Right cardiac atrium (tissue), 5 donors: ENCODE measurements at regions not wholly inside any gene's neighbourhood (a gene's known extent, or its start where the extent isn't known, plus 50 kb on each side); places are given as distances from the start of the nearest gene placed in this dataset.
"Not testable (repeated sequence)": the region's sequence is repeated elsewhere in the genome, so short reads cannot be mapped to it uniquely, and the experiment has no call there.

Source experiments
- ATAC-seq, 2 donors: fragments of 200-7000 bp; cut with Tn5 transposase; one replicate each; pipeline versions ENCODE4 v1.8.0 to v1.9.1; 2020; ENCODE audit warnings: moderate library complexity in 2 of 2, mild to moderate bottlenecking in 1 of 2
- DNase-seq, 3 donors: peaks; one replicate each; pipeline ENCODE4 v3.0.0-alpha.2; 2020
- H3K27ac ChIP-seq: one replicate; pipeline ENCODE4 v1.5.1; 2013; ENCODE audit warnings: mild to moderate bottlenecking, low read length, control low read depth, moderate library complexity
- H3K27me3 ChIP-seq: one replicate; pipeline ENCODE4 v1.6.1; 2013; ENCODE audit not compliant: control insufficient read depth, insufficient read depth
- H3K4me1 ChIP-seq: one replicate; pipeline ENCODE4 v1.6.1; 2013; ENCODE audit warnings: low read length; ENCODE audit not compliant: control insufficient read depth, insufficient read depth
- H3K4me3 ChIP-seq: one replicate; pipeline ENCODE4 v1.5.1; 2013; ENCODE audit warnings: low read length, control low read depth
- H3K9me3 ChIP-seq: one replicate; pipeline ENCODE4 v1.6.1; 2013; ENCODE audit warnings: low read length; ENCODE audit not compliant: control insufficient read depth
- WGBS: extraction: QIAGEN DNeasy Blood & Tissue Kit; methylation state at CpG from one replicate; pipeline ENCODE4 v1.1.7; 2013; 5-methylcytosine and 5-hydroxymethylcytosine counted together
- intact Hi-C, 4 donors: fragments of 100-400 bp; cut with DNase I; formaldehyde crosslinking; loops; one replicate each; pipeline versions ENCODE4 v1.11.0 to v1.14.0; 2022 to 2023
- donor health status: healthy with polysubstance abuse.
- donor health status: DM: no; HTN: yes; CAD: no.
- donor health status: DM: no; HTN: no; CAD: no.
- donor health status: DM: no; HTN: yes; CAD: no; lungs with severe emphysema.
- donor health status: DM: yes; HTN: yes; CAD: no.

DNA sequence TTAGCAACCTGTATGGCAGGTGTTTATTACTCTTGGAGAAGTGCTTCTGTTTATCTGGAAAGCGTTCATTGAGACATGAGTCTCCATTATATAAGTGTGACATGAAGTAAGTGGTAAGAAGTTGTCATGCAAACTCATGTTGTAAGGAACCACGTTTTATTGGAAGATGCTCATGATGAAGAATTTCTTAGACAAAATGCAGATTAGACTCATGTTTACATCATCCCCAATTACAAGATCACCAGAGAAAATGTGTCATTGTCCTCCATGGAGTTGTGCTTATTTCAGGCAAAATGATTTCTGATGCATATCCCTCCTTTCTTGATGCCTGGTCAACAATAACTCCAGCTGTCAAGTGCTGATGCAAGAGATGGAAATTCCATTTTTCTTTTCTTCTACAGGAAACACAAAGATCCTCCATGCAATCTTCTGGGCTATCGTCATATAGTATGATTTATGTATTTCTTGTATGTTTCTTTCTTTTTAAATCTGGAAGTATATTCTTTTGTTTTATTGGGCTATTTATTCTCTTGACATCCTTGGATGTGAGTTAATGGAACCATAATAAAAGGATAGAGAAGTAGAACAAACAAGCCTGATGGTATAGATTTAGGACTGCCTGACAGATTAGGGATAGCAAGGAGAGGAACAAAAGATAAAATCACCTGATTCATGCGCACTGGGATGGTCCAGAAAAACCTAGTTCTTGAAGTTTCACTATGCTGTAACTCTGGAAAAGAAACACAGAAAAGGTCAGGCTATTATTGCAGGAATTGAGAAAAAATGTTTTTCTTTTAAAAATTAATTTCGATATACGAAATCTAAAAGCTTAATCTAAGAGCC, 50.7 kb upstream of the DIAPH3 start:
- Histone ChIP-seq H3K27me3 (no peaks in the 10 kb centered on the region), H3K4me3 (no peak overlapping the region), H3K4me1 (no peaks in the 10 kb centered on the region), H3K27ac (no peak overlapping the region), H3K9me3 (no peaks in the 10 kb centered on the region)
- 81% methylated on average over 6 of the region's 6 CpGs for WGBS
- no peak for DNase-seq
- intact Hi-C loops, result no loop called here
- ATAC-seq, result no peak

- Histone ChIP-seq H3K4me3 (no peak overlapping the region), H3K27ac (no peak overlapping the region), H3K4me1 (no peaks in the 10 kb centered on the region), H3K9me3 (no peaks in the 10 kb centered on the region), H3K27me3 (no peaks in the 10 kb centered on the region)
- no peak for DNase-seq
- ATAC-seq, result no peak
- WGBS, result 86% methylated on average over 1 of the region's 1 CpG
- intact Hi-C loops, result no loop called here
Measured at GRCh38 chr13:60220072-60220471, 56.3 kb upstream of the DIAPH3 start.

DNA sequence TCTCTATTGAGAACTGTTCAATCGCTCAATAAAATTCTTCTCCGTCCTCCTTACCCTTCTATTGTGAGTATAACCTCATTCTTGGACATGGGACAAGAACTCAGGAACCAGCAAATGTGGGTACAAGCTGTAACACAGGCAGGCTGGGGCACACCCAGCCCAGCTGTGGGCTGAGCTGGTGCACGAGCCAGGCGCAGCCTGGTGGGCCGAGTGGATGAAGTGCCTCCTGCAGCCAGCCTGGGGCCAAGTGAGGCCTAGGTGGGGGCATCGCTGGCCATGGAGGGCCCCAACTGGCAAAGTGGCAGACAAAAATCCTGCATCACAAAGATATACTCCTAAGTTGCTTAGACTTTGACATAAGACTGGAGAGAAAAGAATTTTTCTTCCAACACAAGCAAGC, 57.9 kb upstream of the DIAPH3 start:
- Histone ChIP-seq H3K27ac (no peak overlapping the region), H3K4me1 (no peaks in the 10 kb centered on the region), H3K27me3 (peaks cover 3% of the 10 kb centered on the region), H3K4me3 (no peak overlapping the region), H3K9me3 (no peaks in the 10 kb centered on the region)
- WGBS, result 78% methylated on average over 6 of the region's 6 CpGs
- intact Hi-C loops, result no loop called here
- ATAC-seq (no peak), DNase-seq (peak in 1 of 3 donors; percentile 22)

GRCh38 chr13:60226507-60226906, 62.8 kb upstream of the DIAPH3 start:
- ATAC-seq (peak in 1 of 2 donors; percentile 57), DNase-seq (peak in 2 of 3 donors; percentile 30 to 39)
- H3K9me3 ChIP-seq, result no peaks in the 10 kb centered on the region
- WGBS, result 19% methylated on average over 3 of the region's 3 CpGs
- no peaks in the 10 kb centered on the region for H3K4me1 ChIP-seq
- no peak overlapping the region for H3K4me3 ChIP-seq
- intact Hi-C loops, result no loop called here
- H3K27me3 ChIP-seq, result peaks cover 3% of the 10 kb centered on the region
- H3K27ac ChIP-seq, result no peak overlapping the region

DNA sequence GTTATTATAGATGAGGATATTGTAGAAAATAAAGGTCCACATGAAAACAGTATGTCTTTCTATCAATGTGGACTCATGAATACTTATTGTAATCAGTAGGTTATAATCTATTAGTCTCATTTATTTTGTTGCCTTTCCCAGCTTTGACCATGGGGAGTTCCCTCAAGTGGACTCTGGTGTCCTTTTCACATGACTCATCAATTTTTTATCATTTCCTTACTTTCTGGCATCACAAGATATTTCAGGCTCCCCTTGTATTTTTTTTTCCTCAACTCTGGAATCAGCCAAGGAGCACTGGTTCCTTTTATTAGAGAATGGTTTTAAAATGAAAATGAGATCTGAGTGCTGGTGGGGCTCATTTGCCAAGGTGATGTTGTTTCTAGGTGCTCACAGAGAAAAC, 63.4 kb upstream of the DIAPH3 start:
- peaks cover 3% of the 10 kb centered on the region for H3K27me3 ChIP-seq
- DNase-seq, result no peak
- ATAC-seq, result no peak
- H3K4me3 ChIP-seq, result no peak overlapping the region
- H3K4me1 ChIP-seq, result no peaks in the 10 kb centered on the region
- intact Hi-C loops, result no loop called here
- H3K27ac ChIP-seq, result no peak overlapping the region
- H3K9me3 ChIP-seq, result no peaks in the 10 kb centered on the region

DNA sequence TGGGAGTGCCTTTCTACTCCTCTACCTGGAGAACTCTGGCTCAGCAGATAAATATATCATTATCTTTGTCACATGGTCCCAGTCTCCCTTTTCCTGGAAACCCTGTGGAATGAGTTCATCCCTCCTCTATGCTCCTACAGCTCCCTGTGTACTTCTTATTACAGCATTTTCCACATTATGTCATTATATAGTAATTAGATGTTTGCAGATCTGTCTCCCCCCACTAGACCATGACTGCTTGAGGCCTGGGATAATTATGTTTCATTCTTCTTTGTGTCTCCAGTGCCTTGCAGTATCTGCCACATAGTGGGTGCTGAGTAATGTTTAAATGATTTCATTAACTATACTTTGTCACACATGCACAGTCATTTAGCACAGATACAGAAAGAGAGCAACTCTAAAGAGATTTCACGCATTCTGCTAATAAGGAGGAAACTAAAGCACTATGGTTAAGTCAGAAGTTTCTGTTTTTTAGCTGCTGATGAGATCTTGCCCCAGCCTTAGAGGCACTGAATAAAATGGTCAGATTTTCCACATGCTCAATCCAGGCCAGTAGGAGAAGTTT, 66.1 kb upstream of the DIAPH3 start:
- DNase-seq, result no peak

GRCh38 chr13:60230593-60230992, 66.9 kb upstream of the DIAPH3 start:
- no peaks in the 10 kb centered on the region for H3K9me3 ChIP-seq
- H3K27ac ChIP-seq, result no peak overlapping the region
- WGBS, result 8% methylated on average over 3 of the region's 3 CpGs
- ATAC-seq (no peak), DNase-seq (no peak)
- H3K4me3 ChIP-seq, result no peak overlapping the region
- no peaks in the 10 kb centered on the region for H3K4me1 ChIP-seq
- intact Hi-C loops, result no loop called here
- peaks cover 2% of the 10 kb centered on the region for H3K27me3 ChIP-seq

More for the DNA sequence above, 66.1 kb upstream of the DIAPH3 start:
- intact Hi-C loops, result no loop called here
- no peak overlapping the region for H3K27ac ChIP-seq
- H3K27me3 ChIP-seq, result peaks cover 3% of the 10 kb centered on the region
- ATAC-seq, result no peak
- no peaks in the 10 kb centered on the region for H3K4me1 ChIP-seq
- 68% methylated on average over 1 of the region's 1 CpG for WGBS
- H3K9me3 ChIP-seq, result no peaks in the 10 kb centered on the region
- no peak overlapping the region for H3K4me3 ChIP-seq

GRCh38 chr13:60242043-60242595, 78.4 kb upstream of the DIAPH3 start:
- Histone ChIP-seq H3K27ac (no peak overlapping the region), H3K4me3 (no peak overlapping the region), H3K27me3 (no peaks in the 10 kb centered on the region), H3K4me1 (no peaks in the 10 kb centered on the region), H3K9me3 (no peaks in the 10 kb centered on the region)
- DNase-seq (no peak), ATAC-seq (no peak)
- intact Hi-C loops, result no loop called here
- 26% methylated on average over 2 of the region's 2 CpGs for WGBS

- Histone ChIP-seq H3K9me3 (no peaks in the 10 kb centered on the region), H3K4me1 (no peaks in the 10 kb centered on the region), H3K27me3 (no peaks in the 10 kb centered on the region), H3K4me3 (no peak overlapping the region), H3K27ac (no peak overlapping the region)
- intact Hi-C loops, result no loop called here
- WGBS, result 80% methylated on average over 1 of the region's 1 CpG
- DNase-seq (no peak), ATAC-seq (no peak)
Measured at GRCh38 chr13:60244381-60244780, 80.7 kb upstream of the DIAPH3 start.

DNA sequence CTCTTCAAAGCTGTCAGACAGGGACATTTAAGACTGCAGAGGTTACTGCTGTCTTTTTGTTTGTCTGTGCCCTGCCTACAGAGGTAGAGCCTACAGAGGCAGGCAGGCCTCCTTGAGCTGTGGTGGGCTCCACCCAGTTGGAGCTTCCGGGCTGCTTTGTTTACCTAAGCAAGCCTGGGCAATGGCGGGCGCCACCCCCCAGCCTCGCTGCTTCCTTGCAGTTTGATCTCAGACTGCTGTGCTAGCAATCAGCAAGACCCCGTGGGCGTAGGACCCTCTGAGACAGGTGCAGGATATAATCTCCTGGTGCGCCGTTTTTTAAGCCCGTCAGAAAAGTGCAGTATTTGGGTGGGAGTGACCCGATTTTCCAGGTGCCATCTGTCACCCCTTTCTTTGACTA, 87.7 kb upstream of the DIAPH3 start:
- H3K27ac ChIP-seq, H3K27me3 ChIP-seq, H3K4me1 ChIP-seq, DNase-seq, H3K4me3 ChIP-seq, H3K9me3 ChIP-seq, intact Hi-C loops, ATAC-seq: not testable (repeated sequence)
- WGBS, result 88% methylated on average over 10 of the region's 10 CpGs

GRCh38 chr13:60258349-60258748, 94.6 kb upstream of the DIAPH3 start:
- intact Hi-C loops, result no loop called here
- no peaks in the 10 kb centered on the region for H3K4me1 ChIP-seq
- ATAC-seq, result no peak
- H3K9me3 ChIP-seq, result peaks cover 2% of the 10 kb centered on the region
- no peaks in the 10 kb centered on the region for H3K27me3 ChIP-seq
- no peak overlapping the region for H3K4me3 ChIP-seq
- 48% methylated on average over 11 of the region's 11 CpGs for WGBS
- H3K27ac ChIP-seq, result no peak overlapping the region
- DNase-seq, result no peak
